Prostate gland (tissue), 2 donors: ENCODE measurements at regions not wholly inside any gene's neighbourhood (a gene's known extent, or its start where the extent isn't known, plus 50 kb on each side); places are given as distances from the start of the nearest gene placed in this dataset.
A peak's percentile ranks its signal among the peaks of the same experiment; 100 is the strongest.

Source experiments
- DNase-seq: peaks from one replicate; pipeline ENCODE4 v3.0.0-alpha.2; 2019; ENCODE audit warnings: low spot score
- H3K27ac ChIP-seq, 2 donors: fragments of 200-600 bp; sonication (generic); 2 replicates each; pipeline ENCODE4 v1.5.1; 2017 to 2019
- H3K27me3 ChIP-seq: fragments of 200-600 bp; sonication (generic); replicated peaks from 2 replicates; pipeline ENCODE4 v1.5.1; 2019; ENCODE audit not compliant: insufficient read depth
- H3K36me3 ChIP-seq, 2 donors: fragments of 200-600 bp; sonication (generic); 1 replicate in 1 of 2; 2 replicates in 1 of 2; pipeline versions ENCODE4 v1.5.1 to v1.8.1; 2017 to 2019
- H3K4me1 ChIP-seq: fragments of 200-600 bp; sonication (generic); replicated peaks from 2 replicates; pipeline ENCODE4 v1.5.1; 2019
- H3K4me3 ChIP-seq, 2 donors: fragments of 200-600 bp; sonication (generic); 2 replicates each; pipeline ENCODE4 v1.5.1; 2017 to 2019
- H3K9me3 ChIP-seq: fragments of 200-600 bp; sonication (generic); 2 replicates; pipeline ENCODE4 v1.5.1; 2017
- CTCF ChIP-seq, 4 experiments: fragments of 200-600 bp in 2 of 4; fragments of 450-650 bp in 2 of 4; sonication (generic) in 2 of 4; IDR thresholded peaks; 1 replicate in 3 of 4; 2 replicates in 1 of 4; pipeline ENCODE4 v1.5.1; 2016 to 2019; ENCODE audit warnings: antibody characterized with exemption in 4 of 4, mild to moderate bottlenecking in 2 of 4, moderate library complexity in 2 of 4
- POLR2A ChIP-seq: fragments of 450-650 bp; IDR thresholded peaks from one replicate; pipeline ENCODE4 v1.6.1; 2016; ENCODE audit warnings: antibody characterized with exemption, mild to moderate bottlenecking
- POLR2AphosphoS5 ChIP-seq: sonication (generic); formaldehyde crosslinking; IDR thresholded peaks from one replicate; pipeline ENCODE4 v1.6.1; 2017; ENCODE audit warnings: antibody characterized with exemption
- WGBS: methylation state at CpG from one replicate; pipeline ENCODE4 v1.1.5; 2018; 5-methylcytosine and 5-hydroxymethylcytosine counted together
- intact Hi-C: fragments of 100-400 bp; cut with DNase I; formaldehyde crosslinking; loops from one replicate; pipeline ENCODE4 v1.14.2; 2022

GRCh38 chr2:61769093-61769675 lies 84.7 kb downstream of the FAM161A start:
- H3K4me1 ChIP-seq, result no peaks in the 10 kb centered on the region
- WGBS, result 81% methylated on average over 1 of the region's 1 CpG
- DNase-seq, result no peak
- no peak overlapping the region for H3K27ac ChIP-seq
- no peak for TF ChIP-seq POLR2A
- TF ChIP-seq POLR2AphosphoS5, result no peak
- no peak for TF ChIP-seq CTCF (IDR thresholded peaks at IDR 0.05)
- no peaks in the 10 kb centered on the region for H3K36me3 ChIP-seq
- no peaks in the 10 kb centered on the region for H3K9me3 ChIP-seq
- no peaks in the 10 kb centered on the region for H3K27me3 ChIP-seq
- H3K4me3 ChIP-seq, result no peak overlapping the region
- intact Hi-C loops, result loop anchor here (10.0 kb wide), 1 partner anchor 624 kb away; no protein-coding TSS in a partner anchor

- H3K4me1 ChIP-seq, result no peaks in the 10 kb centered on the region
- peak overlapping the region; percentile 98 to 99 for H3K27ac ChIP-seq
- WGBS, result under 1% methylated on average over 70 of the region's 70 CpGs
- H3K36me3 ChIP-seq, result no peaks in the 10 kb centered on the region
- H3K27me3 ChIP-seq, result no peaks in the 10 kb centered on the region
- intact Hi-C loops, result loop anchor here (1.0 to 10.0 kb wide), 2 partner anchors 226 to 619 kb away; partner anchors contain the start of gene XPO1
- no peaks in the 10 kb centered on the region for H3K9me3 ChIP-seq
- TF ChIP-seq POLR2AphosphoS5, result peak; percentile 97
- TF ChIP-seq POLR2A, result peak; percentile 79
- TF ChIP-seq CTCF (IDR thresholded peaks at IDR 0.05), result peak in 2 of 4 experiments; percentile 17
- H3K4me3 ChIP-seq, result peak overlapping the region; percentile 57 to 75
- DNase-seq, result peak; percentile 98
These were observed 89.6 kb downstream of the FAM161A start for GRCh38 chr2:61764035-61764800.

GRCh38 chr2:61763605-61764034 lies 90.2 kb downstream of the FAM161A start:
- intact Hi-C loops, result loop anchor here (1.0 to 10.0 kb wide), 3 partner anchors 69 to 619 kb away; partner anchors contain the start of gene XPO1
- TF ChIP-seq POLR2A (no peak), CTCF (IDR thresholded peaks at IDR 0.05) (peak in 1 of 4 experiments; percentile 7)
- no peaks in the 10 kb centered on the region for H3K9me3 ChIP-seq
- H3K4me1 ChIP-seq, result no peaks in the 10 kb centered on the region
- peak; percentile 76 for DNase-seq
- peak overlapping the region; percentile 98 to 99 for H3K27ac ChIP-seq
- H3K36me3 ChIP-seq, result no peaks in the 10 kb centered on the region
- peak overlapping the region; percentile 57 to 75 for H3K4me3 ChIP-seq
- no peaks in the 10 kb centered on the region for H3K27me3 ChIP-seq
- WGBS, result 1% methylated on average over 21 of the region's 23 CpGs

GRCh38 chr2:61762292-61762691 lies 91.6 kb downstream of the FAM161A start:
- H3K36me3 ChIP-seq, result no peaks in the 10 kb centered on the region
- TF ChIP-seq POLR2AphosphoS5 (no peak), POLR2A (no peak), CTCF (IDR thresholded peaks at IDR 0.05) (no peak)
- intact Hi-C loops, result loop anchor here (2.0 to 10.0 kb wide), 2 partner anchors 67 to 617 kb away; no protein-coding TSS in a partner anchor
- 92% methylated on average over 8 of the region's 8 CpGs for WGBS
- H3K4me1 ChIP-seq, result no peaks in the 10 kb centered on the region
- no peak overlapping the region for H3K27ac ChIP-seq
- H3K27me3 ChIP-seq, result no peaks in the 10 kb centered on the region
- no peak overlapping the region for H3K4me3 ChIP-seq
- H3K9me3 ChIP-seq, result no peaks in the 10 kb centered on the region
- DNase-seq, result no peak
